Breast epithelium (tissue), 4 donors: ENCODE measurements at regions not wholly inside any gene's neighbourhood (a gene's known extent, or its start where the extent isn't known, plus 50 kb on each side); places are given as distances from the start of the nearest gene placed in this dataset.

Source experiments
- DNase-seq, 2 donors: peaks; one replicate each; pipeline ENCODE4 v3.0.0-alpha.2; 2019; ENCODE audit warnings: low spot score in 2 of 2
- H3K27ac ChIP-seq, 2 donors: fragments of 200-600 bp; sonication (generic) in 1 of 2; one replicate each; pipeline ENCODE4 v1.5.1; 2016 to 2019; ENCODE audit warnings: mild to moderate bottlenecking in 1 of 2
- H3K27me3 ChIP-seq, 2 donors: fragments of 200-600 bp; sonication (generic) in 1 of 2; one replicate each; pipeline versions ENCODE4 v1.5.1 to v1.6.0; 2017 to 2019; ENCODE audit warnings: control low read depth in 1 of 2, mild to moderate bottlenecking in 1 of 2
- H3K36me3 ChIP-seq: fragments of 200-600 bp; one replicate; pipeline ENCODE4 v1.5.1; 2019
- H3K4me1 ChIP-seq, 2 donors: fragments of 200-600 bp; sonication (generic); one replicate each; pipeline ENCODE4 v1.5.1; 2016 to 2019; ENCODE audit warnings: control low read depth in 1 of 2
- H3K4me3 ChIP-seq, 3 donors: fragments of 200-600 bp; sonication (generic); 1 replicate in 2 of 3; 2 replicates in 1 of 3; pipeline ENCODE4 v1.5.1; 2016 to 2019; ENCODE audit warnings: mild to moderate bottlenecking in 3 of 3, moderate library complexity in 2 of 3
- H3K9me3 ChIP-seq, 2 donors: fragments of 200-600 bp; sonication (generic) in 1 of 2; one replicate each; pipeline ENCODE4 v1.5.1; 2016 to 2019; ENCODE audit warnings: control low read depth in 1 of 2
- CTCF ChIP-seq, 3 donors: fragments of 450-650 bp; IDR thresholded peaks; one replicate each; pipeline ENCODE4 v1.5.1; 2016 to 2017; ENCODE audit warnings: antibody characterized with exemption in 3 of 3, mild to moderate bottlenecking in 3 of 3, moderate library complexity in 3 of 3
- POLR2A ChIP-seq: fragments of 450-650 bp; IDR thresholded peaks from one replicate; pipeline ENCODE4 v1.6.1; 2016; ENCODE audit warnings: antibody characterized with exemption, mild to moderate bottlenecking, moderate library complexity
- POLR2AphosphoS5 ChIP-seq, 3 donors: sonication (generic); formaldehyde crosslinking; IDR thresholded peaks; one replicate each; pipeline ENCODE4 v1.6.1; 2017; ENCODE audit warnings: antibody characterized with exemption in 3 of 3
- intact Hi-C: fragments of 100-400 bp; cut with DNase I; formaldehyde crosslinking; loops from one replicate; pipeline ENCODE4 v1.15.1; 2023; ENCODE audit warnings: low total_unique reads

- no peak for TF ChIP-seq CTCF (IDR thresholded peaks at IDR 0.05)
- no peak for TF ChIP-seq POLR2AphosphoS5 (IDR thresholded peaks at IDR 0.05)
- no peak for TF ChIP-seq POLR2A
- Histone ChIP-seq H3K9me3 (no peaks in the 10 kb centered on the region), H3K36me3 (no peaks in the 10 kb centered on the region), H3K4me1 (no peaks in the 10 kb centered on the region), H3K27ac (no peak overlapping the region), H3K4me3 (no peak overlapping the region), H3K27me3 (no peaks in the 10 kb centered on the region)
- intact Hi-C loops = no loop called here
- DNase-seq = no peak
These were observed 69.8 kb downstream of the MRM1 start for GRCh38 chr17:36671144-36671543.

- no peaks in the 10 kb centered on the region for H3K9me3 ChIP-seq
- no peak for DNase-seq
- TF ChIP-seq POLR2AphosphoS5 (IDR thresholded peaks at IDR 0.05) (no peak), POLR2A (no peak), CTCF (IDR thresholded peaks at IDR 0.05) (no peak)
- no peaks in the 10 kb centered on the region for H3K36me3 ChIP-seq
- H3K4me3 ChIP-seq = no peak overlapping the region
- no peaks in the 10 kb centered on the region for H3K27me3 ChIP-seq
- no peaks in the 10 kb centered on the region for H3K4me1 ChIP-seq
- H3K27ac ChIP-seq = no peak overlapping the region
- intact Hi-C loops = no loop called here
These were observed 71.1 kb downstream of the MRM1 start for GRCh38 chr17:36672403-36672918.

GRCh38 chr17:36673068-36673467 is 71.7 kb downstream of the MRM1 start:
- H3K27ac ChIP-seq = no peak overlapping the region
- intact Hi-C loops = no loop called here
- no peaks in the 10 kb centered on the region for H3K4me1 ChIP-seq
- H3K27me3 ChIP-seq = no peaks in the 10 kb centered on the region
- TF ChIP-seq POLR2A = no peak
- TF ChIP-seq CTCF (IDR thresholded peaks at IDR 0.05) = no peak
- TF ChIP-seq POLR2AphosphoS5 (IDR thresholded peaks at IDR 0.05) = no peak
- no peak overlapping the region for H3K4me3 ChIP-seq
- no peak for DNase-seq
- H3K9me3 ChIP-seq = no peaks in the 10 kb centered on the region
- H3K36me3 ChIP-seq = no peaks in the 10 kb centered on the region

- Histone ChIP-seq H3K27me3 (no peaks in the 10 kb centered on the region), H3K4me1 (no peaks in the 10 kb centered on the region), H3K4me3 (no peak overlapping the region), H3K36me3 (no peaks in the 10 kb centered on the region), H3K9me3 (no peaks in the 10 kb centered on the region), H3K27ac (no peak overlapping the region)
- DNase-seq = no peak
- TF ChIP-seq POLR2A = no peak
- TF ChIP-seq CTCF (IDR thresholded peaks at IDR 0.05) = no peak
- TF ChIP-seq POLR2AphosphoS5 (IDR thresholded peaks at IDR 0.05) = no peak
- intact Hi-C loops = no loop called here
These were observed 72.4 kb downstream of the MRM1 start for GRCh38 chr17:36673637-36674277.

GRCh38 chr17:36674278-36674650 is 72.9 kb downstream of the MRM1 start:
- intact Hi-C loops = no loop called here
- Histone ChIP-seq H3K27ac (no peak overlapping the region), H3K9me3 (no peaks in the 10 kb centered on the region), H3K4me3 (no peak overlapping the region), H3K27me3 (no peaks in the 10 kb centered on the region), H3K36me3 (no peaks in the 10 kb centered on the region), H3K4me1 (no peaks in the 10 kb centered on the region)
- TF ChIP-seq POLR2A (no peak), POLR2AphosphoS5 (IDR thresholded peaks at IDR 0.05) (no peak), CTCF (IDR thresholded peaks at IDR 0.05) (no peak)
- no peak for DNase-seq
